ENCODE measurements at regions not wholly inside any gene's neighbourhood (a gene's known extent, or its start where the extent isn't known, plus 50 kb on each side); places are given as distances from the start of the nearest gene placed in this dataset.

DNA sequence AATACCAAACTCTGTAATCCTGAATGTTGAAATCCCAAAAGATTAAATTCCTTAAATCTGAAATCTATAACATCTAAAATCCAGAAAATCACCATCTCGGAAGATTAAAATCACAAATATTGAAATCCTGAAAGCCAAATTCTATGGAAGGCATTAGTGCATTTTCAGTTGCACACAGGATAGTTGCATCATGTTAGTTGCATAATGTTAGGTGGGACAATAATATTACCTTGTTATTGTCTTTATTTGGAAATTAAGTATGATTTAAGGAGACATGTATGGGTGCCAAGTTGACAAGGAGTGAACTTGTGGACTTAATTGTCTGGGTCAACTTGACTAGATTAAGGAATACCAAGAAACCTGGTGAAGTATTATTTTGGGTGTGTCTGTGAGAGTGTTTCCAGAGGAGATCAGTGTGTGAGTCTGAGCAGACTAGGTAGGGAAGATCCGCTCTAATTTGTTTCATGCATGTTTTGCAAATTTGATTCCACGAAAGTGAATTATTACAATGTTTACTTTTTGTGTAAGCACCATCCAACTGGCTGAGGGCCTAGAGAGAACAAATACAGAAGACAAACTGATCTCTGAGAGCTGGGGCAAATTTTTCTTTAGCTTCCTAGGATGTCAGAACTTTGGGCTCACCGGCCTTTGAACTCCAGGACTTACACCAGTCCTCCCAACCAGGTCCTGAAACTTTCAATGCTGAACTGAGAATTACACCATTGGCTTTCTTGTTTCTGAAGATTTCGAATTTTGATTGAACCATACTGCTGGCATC lies 545.1 kb upstream of the IRAK1BP1 start:
- no peak for TF ChIP-seq POLR2AphosphoS5 (IDR thresholded peaks at IDR 0.05)
- no peak for TF ChIP-seq POLR2A (IDR thresholded peaks at IDR 0.05)
- TF ChIP-seq, protein P1, sequence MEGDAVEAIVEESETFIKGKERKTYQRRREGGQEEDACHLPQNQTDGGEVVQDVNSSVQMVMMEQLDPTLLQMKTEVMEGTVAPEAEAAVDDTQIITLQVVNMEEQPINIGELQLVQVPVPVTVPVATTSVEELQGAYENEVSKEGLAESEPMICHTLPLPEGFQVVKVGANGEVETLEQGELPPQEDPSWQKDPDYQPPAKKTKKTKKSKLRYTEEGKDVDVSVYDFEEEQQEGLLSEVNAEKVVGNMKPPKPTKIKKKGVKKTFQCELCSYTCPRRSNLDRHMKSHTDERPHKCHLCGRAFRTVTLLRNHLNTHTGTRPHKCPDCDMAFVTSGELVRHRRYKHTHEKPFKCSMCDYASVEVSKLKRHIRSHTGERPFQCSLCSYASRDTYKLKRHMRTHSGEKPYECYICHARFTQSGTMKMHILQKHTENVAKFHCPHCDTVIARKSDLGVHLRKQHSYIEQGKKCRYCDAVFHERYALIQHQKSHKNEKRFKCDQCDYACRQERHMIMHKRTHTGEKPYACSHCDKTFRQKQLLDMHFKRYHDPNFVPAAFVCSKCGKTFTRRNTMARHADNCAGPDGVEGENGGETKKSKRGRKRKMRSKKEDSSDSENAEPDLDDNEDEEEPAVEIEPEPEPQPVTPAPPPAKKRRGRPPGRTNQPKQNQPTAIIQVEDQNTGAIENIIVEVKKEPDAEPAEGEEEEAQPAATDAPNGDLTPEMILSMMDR (IDR thresholded peaks at IDR 0.05) = no peak

Data from breast epithelium (tissue), 3 donors.